ENCODE measurements at regions not wholly inside any gene's neighbourhood (a gene's known extent, or its start where the extent isn't known, plus 50 kb on each side); places are given as distances from the start of the nearest gene placed in this dataset.

GRCh38 chr12:115818973-115819372, 458.5 kb downstream of the MED13L start:
- ChIA-PET CTCF (ENCODE audit: partially characterized antibody) (interaction anchor here (0.6 to 1.4 kb wide), 4 partner anchors 11 to 144 kb away, joined by 3 to 4 read pairs (median 4); no protein-coding TSS in a partner anchor), POLR2A (ENCODE audit: partially characterized antibody) (no interaction called here)
- no peak overlapping the region for H4K8ac ChIP-seq (ENCODE audit: extremely low read depth, insufficient read depth, low read length)
- H3K27me3 ChIP-seq (replicated peaks in 1 of 4; ENCODE audit: control insufficient read depth in 3 of 4, extremely low read depth in 1 of 4, insufficient read depth in 3 of 4, low read length in 3 of 4): no peaks in the 10 kb centered on the region
- no peak for FAIRE-seq
- no peak for DNase-seq (ENCODE audit: low read depth in 1 of 2, low spot score in 2 of 2)
- H3K23ac ChIP-seq (ENCODE audit: insufficient read length): no peak overlapping the region
- no peaks in the 10 kb centered on the region for H3K36me3 ChIP-seq (ENCODE audit: control insufficient read depth in 2 of 4, insufficient read depth in 4 of 4, low read length in 3 of 4)
- no peak overlapping the region for H4K91ac ChIP-seq (replicated peaks; ENCODE audit: insufficient read length, low read length)
- H3K4me1 ChIP-seq (replicated peaks in 1 of 4; ENCODE audit: control insufficient read depth in 3 of 4, insufficient read depth in 4 of 4, low read length in 3 of 4): no peaks in the 10 kb centered on the region
- H3K18ac ChIP-seq (ENCODE audit: extremely low read depth, low read length): no peak overlapping the region
- no peak overlapping the region for H2BK12ac ChIP-seq (ENCODE audit: low read depth, low read length)
- no peak overlapping the region for H3K14ac ChIP-seq (ENCODE audit: insufficient read length)
- no peak overlapping the region for H3K56ac ChIP-seq (replicated peaks; ENCODE audit: insufficient read length, low read depth, low read length)
- H3K9me3 ChIP-seq (ENCODE audit: insufficient read depth in 2 of 2, low read depth in 1 of 2, low read length in 1 of 2): no peaks in the 10 kb centered on the region
- H3K27ac ChIP-seq (ENCODE audit: low read depth, low read length): no peak overlapping the region
- no peak overlapping the region for H2BK20ac ChIP-seq (ENCODE audit: low read length)
- H3K79me1 ChIP-seq (ENCODE audit: low read depth, low read length): no peaks in the 10 kb centered on the region
- 95% methylated on average over 5 of the region's 5 CpGs; no CpG with 5 or more reads in 1 of the 2 experiments for WGBS, 2 experiments (ENCODE audit: extremely low coverage in 1 of 2, insufficient coverage in 1 of 2, insufficient read length in 1 of 2, insufficient replicate concordance in 2 of 2, low coverage in 1 of 2, low lambda C conversion rate in 2 of 2, missing lambda C conversion rate in 1 of 2)
- H2BK5ac ChIP-seq (ENCODE audit: low read depth, low read length): no peak overlapping the region
- no peak overlapping the region for H2BK15ac ChIP-seq (ENCODE audit: low read length)
- H3K4me3 ChIP-seq (ENCODE audit: extremely low read depth in 1 of 4, insufficient read depth in 2 of 4, low read depth in 3 of 4, low read length in 4 of 4): no peak overlapping the region
- H3K79me2 ChIP-seq (ENCODE audit: control insufficient read depth in 1 of 2, insufficient read depth in 2 of 2, low read length in 2 of 2): no peaks in the 10 kb centered on the region
- H4K20me1 ChIP-seq (replicated peaks in 1 of 2; ENCODE audit: control insufficient read depth in 1 of 2, insufficient read depth in 2 of 2, low read length in 2 of 2): no peaks in the 10 kb centered on the region
- H4K5ac ChIP-seq (ENCODE audit: insufficient read length, low read depth, low read length): no peak overlapping the region
- no peak overlapping the region for H2BK120ac ChIP-seq (replicated peaks; ENCODE audit: low read depth, low read length)
- no peak overlapping the region for H3K9ac ChIP-seq (replicated peaks in 1 of 4; ENCODE audit: extremely low read depth in 1 of 4, low read depth in 3 of 4, low read length in 3 of 4)
- no peak overlapping the region for H2AFZ ChIP-seq (ENCODE audit: low read length)
- no peak overlapping the region for H3K4me2 ChIP-seq (ENCODE audit: insufficient read depth in 1 of 2, low read depth in 2 of 2, low read length in 2 of 2)
- H2AK5ac ChIP-seq (ENCODE audit: low read depth, low read length): no peak overlapping the region
- peaks cover 2% of the 10 kb centered on the region; the same call in 1 of the 2 replicates for H3K23me2 ChIP-seq (ENCODE audit: low read depth, low read length)
- H3K4ac ChIP-seq (replicated peaks; ENCODE audit: insufficient read length, low read depth, low read length): no peak overlapping the region
- TF ChIP-seq RAD21 (IDR thresholded peaks at IDR 0.05 in 1 of 2, conservative IDR thresholded peaks at IDR 0.05 in 1 of 2; ENCODE audit: low read depth in 2 of 2, low read length in 2 of 2): peak; percentile 45 to 58

Data from H1 (cell line).